GM23248 (cell line): ENCODE measurements at regions not wholly inside any gene's neighbourhood (a gene's known extent, or its start where the extent isn't known, plus 50 kb on each side); places are given as distances from the start of the nearest gene placed in this dataset.

Source experiments
- DNase-seq: peaks from one replicate; pipeline ENCODE4 v3.0.0-alpha.2; 2015
- H2AFZ ChIP-seq: fragments of 200-600 bp; sonication (generic); 2 replicates; pipeline ENCODE4 v1.6.1; 2016; ENCODE audit warnings: antibody characterized with exemption
- H3F3A ChIP-seq: fragments of 200-600 bp; sonication (generic); 2 replicates; pipeline ENCODE4 v1.6.1; 2016; ENCODE audit warnings: mild to moderate bottlenecking, antibody characterized with exemption, mixed run types; ENCODE audit not compliant: insufficient read depth
- H3K27ac ChIP-seq: fragments of 200-600 bp; sonication (generic); 2 replicates; pipeline ENCODE4 v1.5.1; 2016; ENCODE audit warnings: mild to moderate bottlenecking
- H3K27me3 ChIP-seq: fragments of 200-600 bp; sonication (generic); replicated peaks from 2 replicates; pipeline ENCODE4 v1.6.1; 2016; ENCODE audit warnings: mild to moderate bottlenecking; ENCODE audit not compliant: insufficient read depth
- H3K36me3 ChIP-seq: fragments of 200-600 bp; sonication (generic); 2 replicates; pipeline ENCODE4 v1.6.1; 2016; ENCODE audit warnings: low read depth, mild to moderate bottlenecking
- H3K4me1 ChIP-seq: fragments of 200-600 bp; sonication (generic); 2 replicates; pipeline ENCODE4 v1.6.1; 2016; ENCODE audit warnings: mild to moderate bottlenecking; ENCODE audit not compliant: insufficient read depth
- H3K4me2 ChIP-seq: fragments of 200-600 bp; sonication (generic); one replicate; pipeline ENCODE4 v1.6.1; 2016; ENCODE audit warnings: mild to moderate bottlenecking; ENCODE audit not compliant: unreplicated experiment
- H3K4me3 ChIP-seq: fragments of 200-600 bp; sonication (generic); 2 replicates; pipeline ENCODE4 v1.5.1; 2016; ENCODE audit warnings: mild to moderate bottlenecking
- H3K79me2 ChIP-seq: fragments of 200-600 bp; sonication (generic); 2 replicates; pipeline ENCODE4 v1.6.1; 2016; ENCODE audit warnings: mild to moderate bottlenecking; ENCODE audit not compliant: insufficient read depth
- H3K9ac ChIP-seq: fragments of 200-600 bp; sonication (generic); 2 replicates; pipeline ENCODE4 v1.6.1; 2016; ENCODE audit warnings: mild to moderate bottlenecking
- H3K9me2 ChIP-seq: fragments of 200-600 bp; sonication (generic); 2 replicates; pipeline ENCODE4 v1.6.1; 2016; ENCODE audit warnings: mixed run types, mild to moderate bottlenecking, moderate library complexity; ENCODE audit not compliant: insufficient read depth
- H3K9me3 ChIP-seq: fragments of 200-600 bp; sonication (generic); one replicate; pipeline ENCODE4 v1.6.1; 2017; ENCODE audit warnings: low read depth
- H4K20me1 ChIP-seq: fragments of 200-600 bp; sonication (generic); 2 replicates; pipeline ENCODE4 v1.6.0; 2016; ENCODE audit not compliant: insufficient read depth
- EZH2 ChIP-seq: fragments of 200-600 bp; sonication (generic); IDR thresholded peaks from 2 replicates; pipeline ENCODE4 v1.6.1; 2018; ENCODE audit warnings: antibody characterized with exemption, mild to moderate bottlenecking; ENCODE audit not compliant: insufficient read depth, poor library complexity, severe bottlenecking
- EZH2phosphoT487 ChIP-seq: fragments of 200-600 bp; sonication (generic); IDR thresholded peaks from 2 replicates; pipeline ENCODE4 v1.6.1; 2018; ENCODE audit warnings: antibody characterized with exemption, moderate library complexity, mild to moderate bottlenecking, low read depth; ENCODE audit not compliant: insufficient read depth
- WGBS, 2 experiments: methylation state at CpG; one replicate each; pipeline ENCODE4 v1.1.6; 2015 to 2017; ENCODE audit warnings: low lambda C conversion rate in 2 of 2, low coverage in 1 of 2; ENCODE audit errors: missing lambda C conversion rate in 2 of 2; 5-methylcytosine and 5-hydroxymethylcytosine counted together
- in situ Hi-C: fragments of 300-500 bp; cut with MboI; formaldehyde crosslinking; loops from 2 replicates; pipeline ENCODE4 v1.15.0; 2020

- whole genome bisulfite sequencing, 2 experiments: 48 to 63% methylated on average over 2 of the region's 2 CpGs
Observed at GRCh38 chr1:71135571-71135970, 54.7 kb upstream of the ZRANB2 start.

More at GRCh38 chr1:71135571-71135970, 54.7 kb upstream of the ZRANB2 start:
- Histone ChIP-seq H3K4me3 (no peak overlapping the region), H3F3A (no peaks in the 10 kb centered on the region), H3K4me1 (no peaks in the 10 kb centered on the region), H3K36me3 (no peaks in the 10 kb centered on the region), H3K9me2 (no peaks in the 10 kb centered on the region), H2AFZ (no peak overlapping the region), H3K79me2 (no peaks in the 10 kb centered on the region), H3K27ac (no peak overlapping the region), H3K4me2 (no peak overlapping the region), H4K20me1 (no peaks in the 10 kb centered on the region), H3K9ac (no peak overlapping the region), H3K9me3 (no peaks in the 10 kb centered on the region), H3K27me3 (no peaks in the 10 kb centered on the region)
- no peak for TF ChIP-seq EZH2phosphoT487
- TF ChIP-seq EZH2: no peak
- peak; percentile 14 for DNase-seq
- in situ Hi-C loops: no loop called here
